ENCODE measurements at regions not wholly inside any gene's neighbourhood (a gene's known extent, or its start where the extent isn't known, plus 50 kb on each side); places are given as distances from the start of the nearest gene placed in this dataset.
A peak's percentile ranks its signal among the peaks of the same experiment; 100 is the strongest.
"Not testable (repeated sequence)": the region's sequence is repeated elsewhere in the genome, so short reads cannot be mapped to it uniquely, and the experiment has no call there.

DNA sequence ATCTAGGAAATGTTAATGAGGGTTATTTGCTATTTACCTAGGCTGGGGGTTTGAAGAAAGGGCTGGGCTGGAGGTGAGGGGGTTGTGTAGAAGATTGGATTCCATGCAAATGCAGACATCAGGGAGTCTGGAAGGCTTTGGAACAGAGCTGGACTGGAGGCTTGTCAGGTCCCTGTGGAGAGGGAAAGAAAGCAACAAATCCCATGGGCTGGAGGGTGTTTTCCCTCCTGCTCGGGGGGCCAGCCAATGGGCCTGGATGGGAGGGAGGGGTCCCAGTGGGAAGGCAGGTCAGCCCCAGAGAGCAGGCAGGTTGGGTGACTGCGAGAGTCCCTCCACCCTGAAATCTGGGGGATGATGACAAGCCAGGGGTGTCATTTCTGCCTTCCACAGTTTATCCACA lies 431.8 kb downstream of the RPS24 start:
- DNase-seq, result no peak

DNA sequence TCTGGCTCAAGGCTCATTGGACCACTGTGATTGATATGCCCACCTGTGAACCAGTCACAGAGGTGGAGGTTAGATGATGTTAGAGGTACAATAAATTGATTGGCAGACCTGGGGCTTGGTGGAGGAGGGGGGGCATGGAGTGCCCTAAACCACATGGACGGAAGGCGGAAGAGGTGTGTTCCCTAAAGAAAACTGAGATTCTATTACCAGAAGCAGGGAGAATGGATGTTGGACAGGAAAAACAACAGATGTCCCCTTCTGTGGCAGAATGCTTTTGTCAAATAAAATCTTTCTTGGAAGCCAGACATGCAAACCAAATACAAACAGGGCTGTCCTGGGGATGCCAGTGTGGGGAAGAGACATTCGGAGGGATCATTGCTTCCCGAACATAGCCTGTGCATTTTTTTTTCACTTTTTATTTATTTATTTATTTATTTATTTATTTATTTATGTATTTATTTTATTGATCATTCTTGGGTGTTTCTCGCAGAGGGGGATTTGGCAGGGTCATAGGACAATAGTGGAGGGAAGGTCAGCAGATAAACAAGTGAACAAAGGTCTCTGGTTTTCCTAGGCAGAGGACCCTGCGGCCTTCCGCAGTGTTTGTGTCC lies 433.9 kb downstream of the RPS24 start:
- peak; percentile 53 for DNase-seq

DNA sequence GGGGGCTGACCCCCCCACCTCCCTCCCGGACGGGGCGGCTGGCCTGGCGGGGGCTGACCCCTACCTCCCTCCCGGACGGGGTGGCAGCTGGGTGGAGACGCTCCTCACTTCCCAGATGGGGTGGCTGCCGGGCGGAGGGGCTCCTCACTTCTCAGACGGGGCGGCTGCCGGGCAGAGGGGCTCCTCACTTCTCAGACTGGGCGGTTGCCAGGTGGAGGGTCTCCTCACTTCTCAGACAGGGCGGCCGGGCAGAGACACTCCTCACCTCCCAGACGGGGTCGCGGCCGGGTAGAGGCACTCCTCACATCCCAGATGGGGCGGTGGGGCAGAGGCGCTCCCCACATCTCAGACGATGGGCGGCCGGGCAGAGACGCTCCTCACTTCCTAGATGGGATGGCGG lies 435.1 kb downstream of the RPS24 start:
- not testable (repeated sequence) for DNase-seq

DNA sequence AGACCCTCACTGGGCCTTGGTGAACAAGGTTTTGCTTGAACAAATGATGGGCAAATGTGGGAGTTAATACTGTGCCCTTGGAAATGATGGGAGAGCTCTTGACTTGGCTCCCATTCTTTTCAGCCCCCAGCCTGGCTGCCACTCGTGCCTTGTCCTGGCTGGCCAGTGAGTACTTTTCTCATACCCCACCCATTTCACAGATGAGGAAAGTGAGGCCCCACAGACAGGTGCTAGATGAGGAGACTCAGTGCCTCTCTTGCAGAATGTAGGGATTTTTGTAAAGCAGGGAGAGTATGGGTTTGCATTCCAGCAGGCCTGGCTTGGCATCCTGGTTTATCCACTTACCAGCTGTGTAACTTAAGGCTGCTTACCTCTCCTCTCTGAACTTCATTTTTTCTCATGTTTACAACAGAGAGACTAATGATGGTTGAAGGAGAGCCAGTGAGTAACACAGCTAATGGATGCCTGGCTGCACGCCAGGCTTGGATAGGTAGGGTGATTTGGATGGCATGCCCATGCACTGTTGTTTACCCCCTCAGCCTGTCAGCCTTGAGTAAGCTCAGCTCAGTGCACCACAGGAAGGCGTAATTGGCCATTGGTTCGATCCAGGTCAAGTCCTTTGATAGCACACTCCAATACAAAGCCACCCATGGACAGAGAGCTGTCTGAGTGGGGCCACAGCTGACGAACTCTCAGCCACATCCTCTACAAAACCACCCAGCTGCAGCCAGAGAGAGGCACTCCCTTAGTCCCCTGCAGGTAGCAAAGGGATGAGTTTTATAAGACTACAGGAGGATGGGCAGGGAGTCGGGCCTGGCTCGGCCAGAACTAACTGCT lies 436.8 kb downstream of the RPS24 start:
- peak; percentile 64 for DNase-seq

DNA sequence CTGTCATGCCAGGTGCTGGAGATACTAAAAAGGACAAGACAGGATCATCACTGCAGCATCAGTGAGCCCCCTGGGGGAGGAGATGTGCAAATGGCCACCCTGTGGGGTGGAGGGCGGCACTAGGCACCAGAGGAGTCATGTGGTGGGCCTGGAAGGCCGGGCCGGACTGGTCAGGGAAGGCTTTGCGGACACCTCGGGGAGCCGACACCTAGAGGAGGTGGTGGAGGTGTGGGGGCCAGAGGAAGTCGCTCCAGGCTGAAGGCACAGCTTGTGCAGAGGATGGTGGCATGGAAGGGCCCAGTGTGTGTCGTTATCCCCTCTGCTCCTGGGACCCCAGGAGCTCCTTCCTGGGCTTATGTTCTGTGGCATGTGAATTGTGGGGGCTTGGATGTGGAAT lies 437.7 kb downstream of the RPS24 start:
- no peak for DNase-seq

DNA sequence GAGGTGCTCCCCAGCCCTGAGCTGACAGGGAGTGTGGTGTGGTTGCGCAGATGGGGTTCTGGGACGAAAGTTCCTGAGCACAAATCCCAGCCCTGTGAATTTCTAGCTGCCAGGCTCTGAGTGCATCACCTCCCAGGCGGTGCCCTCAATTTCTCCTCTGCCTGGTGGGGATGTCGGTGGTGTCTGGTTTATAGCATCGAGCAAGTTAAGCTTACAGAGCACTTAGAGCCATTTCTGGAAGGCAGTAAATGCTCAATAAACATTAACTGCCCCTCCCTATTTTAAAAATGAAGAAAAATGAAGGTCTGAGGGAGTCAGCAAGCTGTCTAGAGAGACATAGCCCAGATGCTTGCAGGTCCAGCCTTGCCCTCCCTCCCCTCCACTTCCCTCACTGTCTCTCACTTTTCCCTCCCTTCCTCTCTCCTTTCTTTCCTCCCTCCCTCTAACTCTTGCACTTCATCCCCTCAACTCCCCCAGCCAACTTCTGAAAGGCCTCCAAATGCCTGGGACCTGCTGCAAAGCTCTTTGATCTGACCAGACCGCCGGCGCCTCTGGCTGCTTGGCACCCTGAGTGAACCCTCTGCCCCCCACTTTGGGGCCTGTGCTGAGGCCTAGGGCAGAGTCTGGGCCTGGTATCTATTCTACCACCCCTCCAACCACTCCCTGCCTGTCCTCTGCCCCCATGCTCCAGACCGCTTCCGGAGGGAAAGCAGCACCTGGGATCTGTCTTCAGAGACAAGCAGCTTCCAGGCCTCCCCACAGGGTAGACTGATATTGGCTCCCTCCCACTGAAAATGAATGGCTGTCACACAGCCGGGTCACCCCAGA lies 438.3 kb downstream of the RPS24 start:
- DNase-seq, result no peak

DNA sequence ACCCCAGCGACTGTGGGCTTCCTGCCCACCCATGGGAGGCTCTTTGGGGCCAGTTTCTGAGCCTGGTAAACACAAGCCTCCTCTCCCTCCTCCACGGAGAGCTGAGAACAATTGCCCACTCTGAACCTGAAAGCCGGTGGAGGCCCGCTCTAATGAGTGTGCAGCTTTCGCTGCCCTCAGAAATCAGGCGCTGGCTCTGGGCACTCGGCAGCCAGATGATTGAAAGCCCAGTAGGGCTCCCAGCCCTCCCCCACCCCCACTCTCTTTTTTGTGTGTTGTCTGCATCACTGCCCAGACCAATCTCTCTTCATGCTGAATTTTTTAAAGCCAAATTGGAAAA lies 438.9 kb downstream of the RPS24 start:
- no peak for DNase-seq

DNA sequence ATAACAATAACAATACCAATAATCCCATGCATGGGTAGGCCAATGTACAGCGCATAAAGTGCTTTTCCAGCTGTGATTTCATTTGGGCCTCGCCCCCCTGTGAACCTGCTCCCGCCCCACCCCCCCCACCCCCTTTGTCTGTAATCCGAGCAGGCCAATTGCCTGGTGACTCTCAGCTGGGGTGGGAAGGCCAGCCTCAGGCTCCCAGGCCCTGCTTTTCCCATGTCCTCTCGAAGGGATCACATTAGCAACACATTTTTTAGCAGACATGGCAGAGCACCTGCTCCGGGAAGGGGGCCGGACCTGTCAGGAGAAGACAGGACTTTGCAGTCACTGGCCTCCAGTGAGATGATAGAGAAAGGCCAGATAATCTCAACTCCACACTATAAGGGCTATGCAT lies 439.3 kb downstream of the RPS24 start:
- DNase-seq, result no peak

DNA sequence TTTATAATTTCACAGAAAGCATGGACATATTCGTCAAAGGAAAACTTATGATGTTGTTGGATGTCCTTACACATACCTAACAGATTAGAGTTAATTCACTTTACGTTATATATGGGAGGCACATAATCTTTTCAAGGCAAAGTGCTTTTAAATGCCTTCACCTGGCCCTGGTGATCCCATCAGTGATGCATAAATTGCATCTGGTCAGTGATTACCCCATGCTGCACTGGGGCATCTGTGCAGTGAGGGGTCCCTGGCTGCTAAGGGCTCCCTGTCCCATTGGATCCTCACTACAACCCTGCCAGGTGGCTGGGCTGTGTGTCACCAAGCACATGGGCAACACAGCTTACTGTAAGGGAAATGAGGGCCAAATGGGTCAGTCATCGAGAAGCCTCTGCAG lies 441.1 kb downstream of the RPS24 start:
- no peak for DNase-seq

DNA sequence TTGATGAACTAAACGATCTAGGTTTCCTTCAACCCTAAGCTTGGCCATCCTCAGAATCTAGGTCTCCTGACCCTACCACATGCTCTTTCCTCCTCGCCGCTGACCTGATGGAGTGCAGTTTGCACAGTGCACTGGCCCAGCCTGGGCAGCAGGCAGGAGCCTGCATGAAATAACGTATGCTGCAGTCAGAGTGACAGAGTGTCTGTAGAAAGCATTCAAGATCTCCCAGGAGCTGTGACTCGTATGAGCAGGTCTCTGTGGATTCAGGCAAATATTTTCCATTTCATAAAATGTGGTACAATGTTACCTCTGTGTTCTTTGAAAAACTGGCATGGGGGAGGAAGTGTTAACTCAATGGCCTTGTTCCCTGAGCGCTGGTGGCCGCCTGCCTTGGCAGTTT lies 441.8 kb downstream of the RPS24 start:
- DNase-seq, result no peak

DNA sequence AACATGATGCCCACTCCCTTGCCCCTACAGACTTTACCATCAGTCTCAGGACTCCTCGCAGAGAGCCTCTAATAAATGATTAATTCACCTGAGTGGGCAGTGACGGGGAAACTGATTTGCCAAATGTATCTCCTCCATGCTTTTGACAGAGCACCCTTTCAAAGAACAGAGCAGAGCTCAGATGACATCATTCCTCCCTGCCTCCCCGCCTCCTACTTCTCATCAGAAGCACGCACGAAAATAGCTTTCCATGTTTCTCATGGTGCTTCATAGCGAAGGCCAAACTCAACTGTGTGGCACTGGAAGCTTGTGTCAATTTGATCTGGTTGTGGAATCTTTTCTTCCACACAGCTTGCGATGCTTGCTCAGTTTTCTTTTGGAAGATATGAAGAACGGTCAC lies 442.5 kb downstream of the RPS24 start:
- DNase-seq, result no peak

DNA sequence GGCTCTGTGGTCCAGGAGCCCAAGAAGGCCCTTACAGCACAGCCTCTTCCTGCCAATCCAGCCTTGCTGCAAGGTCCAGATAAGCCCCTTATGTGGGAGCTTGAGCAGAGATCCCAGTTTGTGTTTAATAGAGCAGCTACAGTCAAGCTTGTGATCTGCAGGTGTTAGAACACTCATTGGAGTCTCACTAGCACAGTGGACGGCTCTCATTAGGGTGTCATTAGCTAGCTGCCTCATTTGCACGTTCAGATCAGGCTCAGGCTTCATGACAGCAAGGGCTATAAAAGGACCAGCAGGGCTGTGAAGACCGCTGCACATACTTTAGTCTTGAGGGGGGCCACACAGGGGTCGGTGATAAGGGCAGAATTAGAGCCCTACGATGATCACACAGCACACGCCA lies 443.2 kb downstream of the RPS24 start:
- no peak for DNase-seq

DNA sequence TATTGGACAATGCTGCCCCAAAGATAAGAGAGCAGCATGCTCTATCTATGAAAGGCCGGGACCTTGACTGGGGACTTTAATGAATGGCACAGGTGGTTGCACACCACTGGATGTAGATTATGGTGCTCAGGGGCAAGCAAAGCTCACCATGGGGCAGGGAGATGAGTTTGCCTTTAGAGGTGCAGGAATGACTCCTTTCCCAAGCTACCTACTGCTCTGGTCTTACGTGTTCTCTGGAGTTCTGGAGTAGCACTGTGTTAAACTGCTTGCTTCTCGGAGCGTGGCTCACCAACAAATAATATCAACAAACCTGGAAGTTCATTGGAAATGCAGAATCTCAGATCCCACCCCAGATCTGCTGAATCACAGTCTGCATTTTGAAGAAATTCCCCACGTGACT lies 445.3 kb downstream of the RPS24 start:
- DNase-seq, result no peak

DNA sequence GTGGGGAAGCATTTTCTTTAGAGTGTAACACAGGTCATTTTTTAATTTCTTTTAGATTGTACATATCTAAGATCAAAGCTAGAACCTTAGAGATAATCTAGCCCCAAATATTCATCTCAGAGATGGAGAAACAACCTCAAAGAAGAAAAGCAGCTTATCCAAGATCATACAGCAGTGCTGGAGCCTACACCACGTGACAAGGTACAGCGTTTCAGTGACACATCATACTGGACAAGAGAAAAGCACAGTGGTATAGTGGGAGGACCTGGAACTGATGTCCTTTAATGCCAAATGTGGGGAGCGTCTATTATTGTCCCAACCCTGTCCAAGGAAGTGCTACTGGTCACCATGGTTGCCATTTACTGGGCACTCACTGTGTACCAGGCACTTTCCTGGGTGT lies 445.8 kb downstream of the RPS24 start:
- no peak for DNase-seq

DNA sequence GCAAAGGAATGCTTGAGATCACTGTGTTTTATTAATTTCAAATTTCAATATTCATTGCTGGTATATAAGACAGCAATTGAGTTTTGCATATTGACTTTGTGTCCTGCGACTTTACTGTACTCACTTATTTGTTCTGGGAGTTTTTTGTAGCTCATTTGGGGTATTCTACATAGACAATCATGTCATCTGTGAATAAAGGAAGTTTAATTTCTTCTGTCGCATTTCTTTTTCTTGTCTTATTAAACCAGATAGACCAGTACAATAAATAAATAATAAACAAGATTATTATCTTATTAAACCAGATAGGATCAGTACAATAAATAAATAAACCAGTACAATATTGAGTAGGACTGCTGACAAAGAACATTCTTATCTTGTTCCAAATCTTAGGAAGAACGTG lies 448.2 kb downstream of the RPS24 start:
- no peak for DNase-seq

DNA sequence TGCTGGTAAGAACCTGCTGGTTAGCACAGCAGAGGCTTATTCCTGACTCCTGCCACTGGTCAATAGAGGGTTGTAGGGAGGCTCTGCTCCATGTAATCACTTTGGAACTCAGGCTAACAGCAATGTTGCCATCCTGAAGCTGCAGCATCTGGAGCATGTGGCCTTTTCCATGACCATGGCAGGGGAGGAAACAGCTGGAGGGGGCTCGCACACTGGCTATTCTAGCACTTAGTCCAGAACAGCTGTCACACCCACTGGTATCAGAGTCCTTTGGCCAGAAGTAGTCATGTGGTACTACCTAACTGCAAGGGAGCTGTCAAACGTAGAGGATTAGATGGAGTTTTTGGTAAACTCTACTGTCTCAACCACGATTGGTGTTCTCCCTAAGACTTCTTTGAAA lies 450.0 kb downstream of the RPS24 start:
- no peak for DNase-seq

DNA sequence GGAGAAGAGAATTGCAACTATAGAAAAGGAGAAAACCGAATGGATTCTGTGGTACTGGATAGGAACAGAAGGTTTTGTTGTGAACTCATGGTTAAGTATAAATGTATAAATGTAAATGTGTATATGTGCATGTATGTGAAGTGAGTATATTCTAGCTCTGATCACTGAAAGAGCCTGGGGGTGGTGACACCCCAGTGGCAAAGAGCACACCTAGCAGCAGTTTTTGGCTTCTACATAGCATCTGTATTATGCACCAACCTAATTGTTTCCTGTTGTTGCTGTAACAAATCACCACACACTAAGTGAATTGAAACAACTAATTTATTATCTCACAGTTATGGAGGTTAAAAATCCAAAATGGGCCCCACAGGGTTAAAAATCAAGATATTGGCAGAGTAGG lies 455.4 kb downstream of the RPS24 start:
- no peak for DNase-seq

DNA sequence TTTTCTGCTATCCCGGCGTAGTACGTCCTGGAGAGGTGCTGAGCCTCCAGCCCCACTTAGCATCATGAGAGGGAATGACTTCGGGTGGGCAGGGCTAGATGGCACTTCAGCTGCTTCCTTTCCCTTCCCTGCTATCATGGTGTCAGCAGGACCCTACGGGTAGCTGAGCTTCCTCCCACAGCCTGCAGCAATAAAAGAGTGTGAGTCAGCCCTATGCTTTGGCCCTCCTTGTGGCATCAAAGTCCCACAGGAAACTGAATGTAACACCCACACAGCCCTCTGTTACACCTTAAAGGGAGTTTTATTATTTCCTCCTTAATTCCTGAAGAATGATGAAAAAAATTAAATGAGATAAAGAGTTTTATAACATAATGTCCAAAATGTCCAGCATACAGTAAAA lies 458.1 kb downstream of the RPS24 start:
- DNase-seq, result no peak

DNA sequence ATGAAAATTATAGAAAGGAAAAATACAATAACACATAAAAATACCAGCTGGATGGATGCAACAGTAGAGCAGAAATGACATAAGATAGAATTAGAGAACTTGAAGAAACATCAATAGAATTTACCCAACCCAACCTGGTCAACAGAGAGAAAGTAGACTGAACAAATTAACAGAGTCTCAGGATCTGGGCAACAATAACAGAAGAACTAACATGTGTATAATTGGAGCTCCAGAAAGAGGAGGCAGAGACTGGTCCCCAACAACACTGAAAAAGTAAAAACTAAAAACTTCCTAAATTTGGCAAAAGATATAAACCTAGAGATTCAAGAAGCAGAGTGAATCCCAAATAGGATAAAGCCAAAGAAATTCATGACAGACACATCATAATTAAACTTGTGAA lies 458.8 kb downstream of the RPS24 start:
- no peak for DNase-seq

DNA sequence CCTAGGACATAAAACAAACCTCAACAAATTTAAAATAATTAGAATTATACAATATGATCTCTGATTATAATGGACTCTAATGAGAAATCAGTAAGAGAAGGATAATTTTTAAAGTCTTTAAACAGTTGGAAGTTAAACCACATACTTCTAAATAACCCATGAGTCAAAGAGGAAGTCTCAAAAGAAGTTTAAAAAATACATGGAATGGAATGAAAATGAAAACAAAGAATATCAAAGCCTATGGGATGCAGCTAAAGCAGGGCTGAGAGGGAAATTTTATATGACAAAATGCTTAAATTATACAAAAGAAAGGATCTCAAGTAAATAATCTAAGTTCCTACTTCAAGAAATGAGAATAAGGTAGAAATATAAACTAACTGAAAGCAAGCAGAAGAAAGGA lies 460.5 kb downstream of the RPS24 start:
- DNase-seq, result no peak

DNA sequence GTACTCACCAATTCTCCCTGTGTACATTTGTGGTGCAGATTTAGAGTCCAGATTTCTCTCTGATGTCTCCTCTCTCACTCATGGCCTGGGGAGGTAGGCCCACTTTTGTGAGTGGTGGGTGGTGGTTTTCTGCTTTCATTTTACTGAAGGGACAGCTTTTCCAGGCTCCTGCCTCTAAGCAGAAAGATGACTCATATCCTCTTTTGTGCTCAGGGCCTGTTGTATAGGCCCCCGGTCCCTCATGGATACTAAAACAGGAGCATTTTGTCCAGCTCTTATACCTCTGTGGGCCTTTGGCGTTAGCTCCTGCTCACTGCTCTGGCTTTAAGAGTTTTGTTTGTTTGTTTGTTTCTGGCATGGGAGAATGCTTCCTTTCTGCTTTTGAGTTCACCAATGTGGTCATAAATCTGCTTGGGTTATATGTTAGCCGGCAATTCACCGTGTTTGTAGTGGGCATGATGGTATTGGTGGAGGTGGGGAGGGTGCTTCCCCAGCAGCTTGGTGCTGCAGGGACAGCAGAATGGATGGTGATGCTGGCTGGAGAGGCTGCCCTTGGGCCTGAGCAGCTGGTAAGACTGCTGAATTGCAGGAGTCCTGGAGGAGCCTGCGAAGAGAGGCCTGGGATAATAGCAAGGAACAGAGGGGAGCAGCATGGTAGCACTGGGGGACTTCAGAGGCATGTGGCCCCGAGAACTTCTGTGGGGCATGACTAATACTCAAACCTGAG lies 468.7 kb downstream of the RPS24 start:
- DNase-seq, result no peak

DNA sequence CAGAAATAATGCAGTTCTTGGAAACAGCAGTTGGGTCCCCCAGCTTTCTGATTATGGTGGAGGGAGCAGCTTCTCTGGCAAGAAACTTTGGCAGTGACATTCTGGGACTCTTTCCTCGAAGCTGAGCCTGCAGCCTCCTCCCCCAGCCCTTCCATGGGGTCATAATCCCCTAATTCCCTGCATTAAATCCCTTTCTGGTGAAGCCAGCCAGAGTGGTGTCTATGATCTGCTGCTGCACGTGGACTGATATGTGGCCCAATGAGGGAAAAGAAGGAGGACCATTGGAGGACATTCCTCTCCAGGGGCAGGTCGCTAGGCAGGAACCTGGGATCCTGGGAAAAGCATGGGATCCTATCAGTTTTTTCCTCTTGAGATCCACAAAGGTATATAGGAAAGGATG lies 470.5 kb downstream of the RPS24 start:
- DNase-seq, result no peak

DNA sequence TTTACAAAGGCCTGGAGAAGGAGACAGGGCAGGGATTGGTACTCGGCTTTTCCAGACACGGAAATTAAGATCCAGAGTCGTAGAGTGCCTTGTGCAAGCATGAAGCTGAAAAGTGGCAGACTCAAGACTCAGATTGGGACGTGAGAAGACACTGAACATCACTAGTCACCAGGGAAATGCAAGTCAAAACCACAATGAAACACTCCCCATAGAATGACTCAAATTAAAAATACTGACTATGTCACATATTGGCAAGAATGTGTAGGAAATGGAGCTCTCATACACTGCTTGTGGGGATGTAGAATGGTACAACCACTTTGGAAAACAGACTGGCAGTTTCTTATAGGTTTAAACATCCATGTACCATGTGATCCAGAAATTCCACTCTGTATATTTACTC lies 472.0 kb downstream of the RPS24 start:
- no peak for DNase-seq

DNA sequence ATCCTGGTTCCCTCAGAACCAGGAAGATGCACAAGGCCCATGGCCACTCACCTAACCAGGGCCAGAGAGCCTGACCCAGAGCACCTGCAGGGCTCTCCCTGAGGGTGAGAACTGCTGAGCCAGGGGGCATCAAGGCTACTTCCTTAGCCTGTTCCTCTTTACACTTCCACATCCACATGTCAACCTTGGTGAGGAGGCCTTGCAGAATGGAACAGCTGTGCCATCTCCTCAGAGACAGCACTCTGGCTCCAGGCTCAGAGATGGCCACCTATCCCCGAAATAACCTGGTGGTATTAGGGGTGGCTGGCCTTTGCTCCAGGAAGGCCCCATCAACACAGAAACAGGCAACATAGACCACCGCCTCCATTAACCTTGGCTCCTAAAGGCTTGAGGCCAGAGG lies 473.0 kb downstream of the RPS24 start:
- DNase-seq, result no peak
